ENCODE measurements at regions not wholly inside any gene's neighbourhood (a gene's known extent, or its start where the extent isn't known, plus 50 kb on each side); places are given as distances from the start of the nearest gene placed in this dataset.

GRCh38 chr5:126263591-126264184, 159.5 kb upstream of the GRAMD2B start:
- TF ChIP-seq CTCF (IDR thresholded peaks at IDR 0.05) (no peak), POLR2A (IDR thresholded peaks at IDR 0.05) (no peak)
